GM12878 (cell line): ENCODE measurements at regions not wholly inside any gene's neighbourhood (a gene's known extent, or its start where the extent isn't known, plus 50 kb on each side); places are given as distances from the start of the nearest gene placed in this dataset.

Source experiments
- ATAC-seq: fragments of 200-7000 bp; cut with Tn5 transposase; 3 replicates; pipeline ENCODE4 v1.9.1; 2020; ENCODE audit warnings: mild to moderate bottlenecking, moderate library complexity
- BruUV-seq: library from RNA; stranded (reverse); fragments of 400-500 nt; replicated peaks from 2 replicates; lab custom pipeline; 2021; lab: Mats Ljungman, UMichigan
- CTCF ChIA-PET: fragments of 300-600 bp; sonication (Branson Sonifier 250); formaldehyde crosslinking; extraction: SDS; loops from one replicate; lab custom pipeline; 2021; ENCODE audit warnings: inconsistent platforms; lab: Yijun Ruan, JAX
- POLR2A ChIA-PET: fragments of 350-600 bp; formaldehyde crosslinking; extraction: SDS; loops from one replicate; lab custom pipeline; 2021; ENCODE audit warnings: inconsistent platforms; lab: Charles Lee
- RAD21 ChIA-PET: fragments of 300-600 bp; sonication (Branson Sonifier 250); formaldehyde crosslinking; loops from one replicate; lab custom pipeline; 2023; ENCODE audit warnings: antibody characterized with exemption; ENCODE audit not compliant: unreplicated experiment; lab: Charles Lee
- SMC1A ChIA-PET: fragments of 300-600 bp; sonication (Branson Sonifier 250); formaldehyde crosslinking; loops from one replicate; lab custom pipeline; 2023; ENCODE audit not compliant: unreplicated experiment, uncharacterized antibody; lab: Charles Lee
- DNase-seq: peaks from one replicate; pipeline ENCODE4 v3.0.0-alpha.2; 2011; ENCODE audit warnings: low read depth, low spot score
- FAIRE-seq: peaks from 3 replicates; lab custom pipeline; 2011; peaks lifted over from hg19 to GRCh38; lab: Jason Lieb, UNC
- H2AFZ ChIP-seq: 2 replicates; pipeline ENCODE4 v1.6.0; 2011; ENCODE audit warnings: low read depth, low read length, control low read depth; ENCODE audit not compliant: control insufficient read depth
- H3K27ac ChIP-seq: 2 replicates; pipeline ENCODE4 v1.5.1; 2011; ENCODE audit warnings: control low read depth; ENCODE audit not compliant: control insufficient read depth, insufficient read depth
- H3K27me3 ChIP-seq, 2 experiments: replicated peaks in 1 of 2; 2 replicates each; pipeline versions ENCODE4 v1.6.0 to v1.6.1; 2011; ENCODE audit warnings: low read length in 1 of 2; ENCODE audit not compliant: control insufficient read depth in 2 of 2, insufficient read depth in 2 of 2
- H3K36me3 ChIP-seq, 2 experiments: 2 replicates each; pipeline ENCODE4 v1.5.1; 2011; ENCODE audit warnings: low read length in 1 of 2; ENCODE audit not compliant: control insufficient read depth in 2 of 2, insufficient read depth in 2 of 2
- H3K4me1 ChIP-seq: 2 replicates; pipeline ENCODE4 v1.6.1; 2011; ENCODE audit warnings: mild to moderate bottlenecking, low read length, moderate library complexity, mixed read lengths; ENCODE audit not compliant: control insufficient read depth, insufficient read depth
- H3K4me2 ChIP-seq: 2 replicates; pipeline ENCODE4 v1.6.0; 2011; ENCODE audit warnings: control low read depth; ENCODE audit not compliant: control insufficient read depth, insufficient read depth
- H3K4me3 ChIP-seq: fragments of 200-600 bp; sonication (generic); 2 replicates; pipeline ENCODE4 v1.5.1; 2016
- H3K79me2 ChIP-seq: 2 replicates; pipeline ENCODE4 v1.6.0; 2011; ENCODE audit warnings: low read length; ENCODE audit not compliant: control insufficient read depth, insufficient read depth
- H3K9ac ChIP-seq: 2 replicates; pipeline ENCODE4 v1.8.0; 2011; ENCODE audit warnings: low read length, control low read depth, mixed read lengths; ENCODE audit not compliant: control insufficient read depth, insufficient read depth
- H3K9me3 ChIP-seq: replicated peaks from 3 replicates; pipeline ENCODE4 v1.5.1; 2011; ENCODE audit warnings: mild to moderate bottlenecking, low read length; ENCODE audit not compliant: control insufficient read depth, insufficient read depth
- H4K20me1 ChIP-seq: 2 replicates; pipeline ENCODE4 v1.6.0; 2011; ENCODE audit not compliant: control insufficient read depth, insufficient read depth
- CBFB ChIP-seq: IDR thresholded peaks from 2 replicates; pipeline ENCODE4 v1.6.1; 2016; ENCODE audit warnings: antibody characterized with exemption, low read depth
- ETV6 ChIP-seq, 2 experiments: fragments of 450-650 bp in 1 of 2; IDR thresholded peaks in 1 of 2; conservative IDR thresholded peaks in 1 of 2; 2 replicates each; pipeline ENCODE4 v1.6.1; 2014; ENCODE audit warnings: antibody characterized with exemption in 1 of 2, borderline replicate concordance in 1 of 2, low read depth in 1 of 2, mild to moderate bottlenecking in 1 of 2, moderate library complexity in 1 of 2
- IKZF2 ChIP-seq, 2 experiments: fragments of 450-650 bp; IDR thresholded peaks; 2 replicates each; pipeline ENCODE4 v1.6.1; 2017; ENCODE audit warnings: mild to moderate bottlenecking in 2 of 2, moderate library complexity in 2 of 2
- KAT2A ChIP-seq: conservative IDR thresholded peaks from 2 replicates; pipeline ENCODE4 v1.6.1; 2011; ENCODE audit warnings: low read depth, low read length; ENCODE audit not compliant: control insufficient read depth
- KLF5 ChIP-seq: fragments of 450-650 bp; IDR thresholded peaks from 2 replicates; pipeline ENCODE4 v1.6.1; 2014; ENCODE audit warnings: mild to moderate bottlenecking; ENCODE audit not compliant: partially characterized antibody
- POU2F2 ChIP-seq: IDR thresholded peaks from 3 replicates; pipeline ENCODE4 v1.6.1; 2011; ENCODE audit warnings: low read depth, mild to moderate bottlenecking, low read length, borderline replicate concordance
- SMAD1 ChIP-seq: fragments of 450-650 bp; IDR thresholded peaks from 2 replicates; pipeline ENCODE4 v1.6.1; 2018; ENCODE audit warnings: mild to moderate bottlenecking, low read depth; ENCODE audit not compliant: partially characterized antibody
- SUPT20H ChIP-seq: IDR thresholded peaks from 2 replicates; pipeline ENCODE4 v1.6.1; 2011; ENCODE audit warnings: low read depth, mild to moderate bottlenecking, low read length, moderate library complexity, borderline replicate concordance; ENCODE audit not compliant: control insufficient read depth
- WGBS: methylation state at CpG from one replicate; pipeline ENCODE4 v1.1.6; 2016; ENCODE audit warnings: low lambda C conversion rate; ENCODE audit not compliant: insufficient replicate concordance, insufficient coverage; ENCODE audit errors: missing lambda C conversion rate; 5-methylcytosine and 5-hydroxymethylcytosine counted together
- in situ Hi-C: fragments of 300-500 bp; cut with MboI; formaldehyde crosslinking; loops from 9 replicates; pipeline ENCODE4 v1.14.3; 2018; ENCODE audit warnings: mixed read lengths
- intact Hi-C: fragments of 100-400 bp; cut with micrococcal nuclease; formaldehyde crosslinking; loops from one replicate; pipeline ENCODE4 v1.14.2; 2022; ENCODE audit not compliant: unreplicated experiment
- TF ChIP-seq, protein P1 (sequence below): fragments of 450-650 bp; IDR thresholded peaks from 2 replicates; pipeline ENCODE4 v1.6.1; 2016; ENCODE audit warnings: mild to moderate bottlenecking
- TF ChIP-seq, protein P2 (sequence below), 3 experiments: IDR thresholded peaks in 2 of 3; conservative IDR thresholded peaks in 1 of 3; 2 replicates each; pipeline ENCODE4 v1.5.1; 2011; ENCODE audit warnings: low read depth in 3 of 3, low read length in 3 of 3, mild to moderate bottlenecking in 3 of 3, control low read depth in 2 of 3, moderate library complexity in 2 of 3, inconsistent platforms in 1 of 3, mixed read lengths in 1 of 3; ENCODE audit not compliant: control insufficient read depth in 2 of 3, insufficient read depth in 1 of 3; ENCODE audit errors: extremely low read depth in 1 of 3

DNA sequence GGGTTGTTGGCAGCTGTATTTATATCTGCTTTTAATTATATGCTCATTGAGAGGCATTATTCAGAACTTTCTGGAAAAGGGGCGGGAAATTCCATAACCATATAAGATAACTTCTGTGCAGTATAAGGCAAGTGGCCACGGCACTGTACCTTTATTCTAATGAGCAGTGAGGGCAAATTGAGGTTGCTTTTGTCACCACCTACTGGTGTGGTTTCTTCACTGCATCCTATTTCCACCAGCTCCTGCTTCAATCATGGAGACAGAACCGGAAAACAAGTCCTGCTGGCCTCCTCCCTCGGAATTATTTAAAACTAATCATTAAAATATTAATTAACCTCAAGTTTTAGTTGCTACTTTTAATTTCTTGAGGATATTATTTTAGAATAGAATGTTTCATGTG is 759.4 kb downstream of the CBLN2 start:
- ATAC-seq (peak; percentile 57), FAIRE-seq (no peak), DNase-seq (no peak)
- CTCF ChIA-PET, result interaction anchor here (0.8 to 2.4 kb wide), 10 partner anchors 9 to 1002 kb away, joined by 3 to 14 read pairs (median 4); partner anchors contain the start of gene CBLN2
- WGBS, result 7% methylated on average over 4 of the region's 4 CpGs
- intact Hi-C loops, result loop anchor here (2.0 to 10.0 kb wide), 5 partner anchors 390 to 1290 kb away; no protein-coding TSS in a partner anchor
- H3K36me3 ChIP-seq, result no peaks in the 10 kb centered on the region
- in situ Hi-C loops, result no loop called here
- SMC1A ChIA-PET, result interaction anchor here (1.3 to 2.1 kb wide), 4 partner anchors 9 to 760 kb away, joined by 3 to 7 read pairs (median 4); partner anchors contain the start of gene CBLN2
- H3K4me3 ChIP-seq, result no peak overlapping the region
- H4K20me1 ChIP-seq, result no peaks in the 10 kb centered on the region
- RAD21 ChIA-PET, result interaction anchor here (1.6 to 1.8 kb wide), 2 partner anchors 386 to 1003 kb away, joined by 4 to 6 read pairs; no protein-coding TSS in a partner anchor
- H2AFZ ChIP-seq, result no peak overlapping the region
- no peaks in the 10 kb centered on the region for H3K4me1 ChIP-seq
- POLR2A ChIA-PET, result no interaction called here
- H3K9ac ChIP-seq, result no peak overlapping the region
- no peak overlapping the region for H3K4me2 ChIP-seq
- H3K9me3 ChIP-seq, result no peaks in the 10 kb centered on the region
- no peaks in the 10 kb centered on the region for H3K27me3 ChIP-seq
- no TSS peak for BruUV-seq
- H3K79me2 ChIP-seq, result no peaks in the 10 kb centered on the region
- peak; percentile 32; the same call in 1 of the 3 replicates for TF ChIP-seq POU2F2
- TF ChIP-seq SUPT20H, result no peak
- no peak for TF ChIP-seq ETV6 (conservative IDR thresholded peaks at IDR 0.05 in 1 of 2, IDR thresholded peaks at IDR 0.05 in 1 of 2; ENCODE audit: borderline replicate concordance in 1 of 2, low read depth in 1 of 2)
- TF ChIP-seq, protein P1, sequence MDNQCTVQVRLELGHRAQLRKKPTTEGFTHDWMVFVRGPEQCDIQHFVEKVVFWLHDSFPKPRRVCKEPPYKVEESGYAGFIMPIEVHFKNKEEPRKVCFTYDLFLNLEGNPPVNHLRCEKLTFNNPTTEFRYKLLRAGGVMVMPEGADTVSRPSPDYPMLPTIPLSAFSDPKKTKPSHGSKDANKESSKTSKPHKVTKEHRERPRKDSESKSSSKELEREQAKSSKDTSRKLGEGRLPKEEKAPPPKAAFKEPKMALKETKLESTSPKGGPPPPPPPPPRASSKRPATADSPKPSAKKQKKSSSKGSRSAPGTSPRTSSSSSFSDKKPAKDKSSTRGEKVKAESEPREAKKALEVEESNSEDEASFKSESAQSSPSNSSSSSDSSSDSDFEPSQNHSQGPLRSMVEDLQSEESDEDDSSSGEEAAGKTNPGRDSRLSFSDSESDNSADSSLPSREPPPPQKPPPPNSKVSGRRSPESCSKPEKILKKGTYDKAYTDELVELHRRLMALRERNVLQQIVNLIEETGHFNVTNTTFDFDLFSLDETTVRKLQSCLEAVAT, result no peak
- TF ChIP-seq, protein P2, sequence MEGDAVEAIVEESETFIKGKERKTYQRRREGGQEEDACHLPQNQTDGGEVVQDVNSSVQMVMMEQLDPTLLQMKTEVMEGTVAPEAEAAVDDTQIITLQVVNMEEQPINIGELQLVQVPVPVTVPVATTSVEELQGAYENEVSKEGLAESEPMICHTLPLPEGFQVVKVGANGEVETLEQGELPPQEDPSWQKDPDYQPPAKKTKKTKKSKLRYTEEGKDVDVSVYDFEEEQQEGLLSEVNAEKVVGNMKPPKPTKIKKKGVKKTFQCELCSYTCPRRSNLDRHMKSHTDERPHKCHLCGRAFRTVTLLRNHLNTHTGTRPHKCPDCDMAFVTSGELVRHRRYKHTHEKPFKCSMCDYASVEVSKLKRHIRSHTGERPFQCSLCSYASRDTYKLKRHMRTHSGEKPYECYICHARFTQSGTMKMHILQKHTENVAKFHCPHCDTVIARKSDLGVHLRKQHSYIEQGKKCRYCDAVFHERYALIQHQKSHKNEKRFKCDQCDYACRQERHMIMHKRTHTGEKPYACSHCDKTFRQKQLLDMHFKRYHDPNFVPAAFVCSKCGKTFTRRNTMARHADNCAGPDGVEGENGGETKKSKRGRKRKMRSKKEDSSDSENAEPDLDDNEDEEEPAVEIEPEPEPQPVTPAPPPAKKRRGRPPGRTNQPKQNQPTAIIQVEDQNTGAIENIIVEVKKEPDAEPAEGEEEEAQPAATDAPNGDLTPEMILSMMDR (IDR thresholded peaks at IDR 0.05 in 2 of 3, conservative IDR thresholded peaks at IDR 0.05 in 1 of 3; ENCODE audit: control insufficient read depth in 2 of 3, extremely low read depth in 1 of 3, insufficient read depth in 1 of 3, low read depth in 3 of 3, low read length in 3 of 3), result peak in 2 of 3 experiments; percentile 42 to 53; a peak in 3 of 6 replicates
- TF ChIP-seq KLF5, result no peak
- no peak for TF ChIP-seq SMAD1
- TF ChIP-seq KAT2A, result no peak
- TF ChIP-seq IKZF2 (IDR thresholded peaks at IDR 0.05), result no peak
- TF ChIP-seq CBFB, result no peak
- H3K27ac ChIP-seq, result no peak overlapping the region
